Left lung (tissue), 4 donors: ENCODE measurements at regions not wholly inside any gene's neighbourhood (a gene's known extent, or its start where the extent isn't known, plus 50 kb on each side); places are given as distances from the start of the nearest gene placed in this dataset.
A peak's percentile ranks its signal among the peaks of the same experiment; 100 is the strongest.

ENCODE experiments used
- ATAC-seq: fragments of 200-7000 bp; cut with Tn5 transposase; one replicate; pipeline ENCODE4 v1.9.1; 2020; ENCODE audit warnings: moderate library complexity
- DNase-seq, 4 donors: peaks; one replicate each; pipeline ENCODE4 v3.0.0-alpha.2; 2013 to 2020
- H3K27ac ChIP-seq, 2 donors: fragments of 200-600 bp; sonication (generic) in 1 of 2; one replicate each; pipeline versions ENCODE4 v1.5.0 to v1.8.0; 2020 to 2021
- H3K27me3 ChIP-seq, 2 donors: fragments of 200-600 bp; sonication (generic) in 1 of 2; one replicate each; pipeline versions ENCODE4 v1.5.0 to v1.8.0; 2020 to 2021
- H3K36me3 ChIP-seq, 2 donors: fragments of 200-600 bp; sonication (generic) in 1 of 2; one replicate each; pipeline versions ENCODE4 v1.5.0 to v1.8.0; 2020 to 2021
- H3K4me1 ChIP-seq, 2 donors: fragments of 200-600 bp; one replicate each; pipeline ENCODE4 v1.8.0; 2021
- H3K4me3 ChIP-seq, 2 donors: fragments of 200-600 bp; sonication (generic) in 1 of 2; one replicate each; pipeline versions ENCODE4 v1.5.0 to v1.8.0; 2020 to 2021; ENCODE audit warnings: mild to moderate bottlenecking in 1 of 2
- H3K9me3 ChIP-seq, 2 donors: fragments of 200-600 bp; sonication (generic) in 1 of 2; one replicate each; pipeline versions ENCODE4 v1.5.0 to v1.8.0; 2020 to 2021
- CTCF ChIP-seq, 2 donors: fragments of 200-600 bp; sonication (generic) in 1 of 2; IDR thresholded peaks; one replicate each; pipeline versions ENCODE4 v1.5.0 to v1.8.0; 2021; ENCODE audit warnings: antibody characterized with exemption in 2 of 2
- intact Hi-C, 2 donors: fragments of 100-400 bp; cut with DNase I; formaldehyde crosslinking; loops; one replicate each; pipeline versions ENCODE4 v1.11.2 to v1.14.2; 2022
- donor health status: DM: no; HTN: yes; CAD: no.
- donor health status: DM: no; HTN: no; CAD: no.

- DNase-seq (no peak), ATAC-seq (no peak)
- intact Hi-C loops = no loop called here
- Histone ChIP-seq H3K36me3 (no peaks in the 10 kb centered on the region), H3K9me3 (no peaks in the 10 kb centered on the region), H3K27me3 (no peaks in the 10 kb centered on the region), H3K4me3 (no peak overlapping the region), H3K4me1 (no peaks in the 10 kb centered on the region), H3K27ac (no peak overlapping the region)
- no peak for TF ChIP-seq CTCF (IDR thresholded peaks at IDR 0.05)
Measured at GRCh38 chr4:11908205-11908604, 479.5 kb upstream of the HS3ST1 start.

GRCh38 chr4:11904846-11905739, 476.4 kb upstream of the HS3ST1 start:
- H3K9me3 ChIP-seq = no peaks in the 10 kb centered on the region
- no peak overlapping the region for H3K4me3 ChIP-seq
- H3K27ac ChIP-seq = peak overlapping the region; percentile 11 to 61
- no peaks in the 10 kb centered on the region for H3K36me3 ChIP-seq
- no peaks in the 10 kb centered on the region for H3K4me1 ChIP-seq
- peak in 2 of 4 donors; percentile 21 to 24 for DNase-seq
- intact Hi-C loops = no loop called here
- ATAC-seq = peak; percentile 34
- no peak for TF ChIP-seq CTCF (IDR thresholded peaks at IDR 0.05)
- no peaks in the 10 kb centered on the region for H3K27me3 ChIP-seq

GRCh38 chr4:11904117-11904535, 475.4 kb upstream of the HS3ST1 start:
- ATAC-seq (peak; percentile 69), DNase-seq (peak in 3 of 4 donors; percentile 22 to 80 (median 74))
- peak overlapping the region in 1 of 2 donors; percentile 61 for H3K27ac ChIP-seq
- no peaks in the 10 kb centered on the region for H3K36me3 ChIP-seq
- H3K4me3 ChIP-seq = no peak overlapping the region
- intact Hi-C loops = no loop called here
- H3K27me3 ChIP-seq = no peaks in the 10 kb centered on the region
- no peak for TF ChIP-seq CTCF (IDR thresholded peaks at IDR 0.05)
- H3K9me3 ChIP-seq = no peaks in the 10 kb centered on the region
- no peaks in the 10 kb centered on the region for H3K4me1 ChIP-seq

- intact Hi-C loops = no loop called here
- no peak overlapping the region for H3K4me3 ChIP-seq
- DNase-seq (no peak), ATAC-seq (no peak)
- no peak overlapping the region for H3K27ac ChIP-seq
- no peak for TF ChIP-seq CTCF (IDR thresholded peaks at IDR 0.05)
- no peaks in the 10 kb centered on the region for H3K36me3 ChIP-seq
- no peaks in the 10 kb centered on the region for H3K27me3 ChIP-seq
- H3K9me3 ChIP-seq = peaks cover 0 to 15% of the 10 kb centered on the region in 2 donors
- no peaks in the 10 kb centered on the region for H3K4me1 ChIP-seq
Measured at GRCh38 chr4:11901089-11901488, 472.4 kb upstream of the HS3ST1 start.

GRCh38 chr4:11900359-11900758, 471.7 kb upstream of the HS3ST1 start:
- Histone ChIP-seq H3K36me3 (no peaks in the 10 kb centered on the region), H3K27me3 (no peaks in the 10 kb centered on the region), H3K27ac (no peak overlapping the region), H3K9me3 (peaks cover 0 to 15% of the 10 kb centered on the region in 2 donors), H3K4me3 (no peak overlapping the region), H3K4me1 (no peaks in the 10 kb centered on the region)
- no peak for TF ChIP-seq CTCF (IDR thresholded peaks at IDR 0.05)
- intact Hi-C loops = no loop called here
- DNase-seq (peak in 2 of 4 donors; percentile 62 to 70), ATAC-seq (no peak)
